BJ (cell line): ENCODE measurements at regions not wholly inside any gene's neighbourhood (a gene's known extent, or its start where the extent isn't known, plus 50 kb on each side); places are given as distances from the start of the nearest gene placed in this dataset.
"Not testable (repeated sequence)": the region's sequence is repeated elsewhere in the genome, so short reads cannot be mapped to it uniquely, and the experiment has no call there.

Experiments
- CTCF ChIA-PET: fragments of 350-600 bp; formaldehyde crosslinking; extraction: SDS; loops from one replicate; lab custom pipeline; 2021; ENCODE audit warnings: antibody characterized with exemption, inconsistent platforms; lab: Yijun Ruan, JAX
- POLR2A ChIA-PET: fragments of 300-600 bp; sonication (Branson Sonifier 250); formaldehyde crosslinking; extraction: SDS; loops from one replicate; lab custom pipeline; 2021; ENCODE audit warnings: antibody characterized with exemption; lab: Charles Lee
- DNase-seq: peaks from one replicate; pipeline ENCODE4 v3.0.0-alpha.2; 2011; ENCODE audit warnings: low read depth
- H3K27me3 ChIP-seq: 2 replicates; pipeline ENCODE4 v1.6.0; 2011; ENCODE audit warnings: low read length; ENCODE audit not compliant: control insufficient read depth, insufficient read depth
- H3K36me3 ChIP-seq: 2 replicates; pipeline ENCODE4 v1.5.1; 2011; ENCODE audit warnings: low read length; ENCODE audit not compliant: control insufficient read depth, insufficient read depth
- H3K4me3 ChIP-seq: 2 replicates; pipeline ENCODE4 v1.5.1; 2011; ENCODE audit warnings: low read depth, mild to moderate bottlenecking, control low read depth, low read length
- TF ChIP-seq, protein P1 (sequence below): IDR thresholded peaks from 2 replicates; pipeline ENCODE4 v1.5.1; 2011; ENCODE audit warnings: low read depth, mild to moderate bottlenecking, control low read depth, inconsistent platforms, low read length, moderate library complexity; ENCODE audit not compliant: insufficient read depth

DNA sequence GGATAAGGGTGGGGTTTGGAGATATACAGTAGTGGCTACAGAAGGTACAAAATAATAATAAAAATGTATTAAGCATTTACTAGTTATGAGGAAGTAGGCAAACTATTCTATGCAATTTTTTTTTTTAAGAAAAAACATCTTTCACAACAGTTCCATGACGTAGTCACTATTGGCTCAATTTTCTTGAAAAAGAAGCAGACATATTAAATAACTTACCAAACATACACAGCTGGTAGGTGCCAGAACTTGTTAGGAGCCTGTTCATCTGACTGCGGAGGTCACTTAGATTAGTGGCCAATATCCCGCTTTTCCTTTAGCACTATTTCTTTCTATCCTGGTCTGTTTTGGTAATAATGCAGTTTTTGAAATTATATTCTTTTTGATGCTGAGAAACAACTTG, 593.5 kb downstream of the KCTD12 start:
- Histone ChIP-seq H3K27me3 (no peaks in the 10 kb centered on the region), H3K4me3 (no peak overlapping the region), H3K36me3 (no peaks in the 10 kb centered on the region)
- no peak for DNase-seq
- TF ChIP-seq, protein P1, sequence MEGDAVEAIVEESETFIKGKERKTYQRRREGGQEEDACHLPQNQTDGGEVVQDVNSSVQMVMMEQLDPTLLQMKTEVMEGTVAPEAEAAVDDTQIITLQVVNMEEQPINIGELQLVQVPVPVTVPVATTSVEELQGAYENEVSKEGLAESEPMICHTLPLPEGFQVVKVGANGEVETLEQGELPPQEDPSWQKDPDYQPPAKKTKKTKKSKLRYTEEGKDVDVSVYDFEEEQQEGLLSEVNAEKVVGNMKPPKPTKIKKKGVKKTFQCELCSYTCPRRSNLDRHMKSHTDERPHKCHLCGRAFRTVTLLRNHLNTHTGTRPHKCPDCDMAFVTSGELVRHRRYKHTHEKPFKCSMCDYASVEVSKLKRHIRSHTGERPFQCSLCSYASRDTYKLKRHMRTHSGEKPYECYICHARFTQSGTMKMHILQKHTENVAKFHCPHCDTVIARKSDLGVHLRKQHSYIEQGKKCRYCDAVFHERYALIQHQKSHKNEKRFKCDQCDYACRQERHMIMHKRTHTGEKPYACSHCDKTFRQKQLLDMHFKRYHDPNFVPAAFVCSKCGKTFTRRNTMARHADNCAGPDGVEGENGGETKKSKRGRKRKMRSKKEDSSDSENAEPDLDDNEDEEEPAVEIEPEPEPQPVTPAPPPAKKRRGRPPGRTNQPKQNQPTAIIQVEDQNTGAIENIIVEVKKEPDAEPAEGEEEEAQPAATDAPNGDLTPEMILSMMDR: no peak
- CTCF ChIA-PET: no interaction called here
- POLR2A ChIA-PET: no interaction called here

DNA sequence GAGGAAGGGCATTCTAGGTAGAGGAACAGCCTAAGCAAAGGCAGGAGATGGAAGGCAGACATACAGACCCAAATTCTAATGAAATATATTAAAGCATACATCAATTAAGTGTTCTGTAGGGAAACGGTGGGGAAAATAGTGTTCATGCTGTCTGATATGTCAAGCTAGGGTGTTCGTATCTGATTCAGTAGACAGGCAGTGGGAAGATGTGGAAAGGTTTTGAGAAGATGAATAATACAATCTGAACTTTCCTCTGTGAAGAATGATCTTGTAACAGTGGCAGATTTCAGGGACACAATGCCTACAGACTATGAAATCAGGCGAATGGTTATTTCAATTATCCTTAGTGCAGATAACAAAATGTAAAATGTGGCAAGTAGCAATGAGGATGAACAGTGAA, 594.2 kb downstream of the KCTD12 start:
- Histone ChIP-seq H3K4me3 (no peak overlapping the region), H3K36me3 (no peaks in the 10 kb centered on the region), H3K27me3 (no peaks in the 10 kb centered on the region)
- POLR2A ChIA-PET: no interaction called here
- CTCF ChIA-PET: no interaction called here
- TF ChIP-seq, protein P1: no peak
- DNase-seq: no peak

DNA sequence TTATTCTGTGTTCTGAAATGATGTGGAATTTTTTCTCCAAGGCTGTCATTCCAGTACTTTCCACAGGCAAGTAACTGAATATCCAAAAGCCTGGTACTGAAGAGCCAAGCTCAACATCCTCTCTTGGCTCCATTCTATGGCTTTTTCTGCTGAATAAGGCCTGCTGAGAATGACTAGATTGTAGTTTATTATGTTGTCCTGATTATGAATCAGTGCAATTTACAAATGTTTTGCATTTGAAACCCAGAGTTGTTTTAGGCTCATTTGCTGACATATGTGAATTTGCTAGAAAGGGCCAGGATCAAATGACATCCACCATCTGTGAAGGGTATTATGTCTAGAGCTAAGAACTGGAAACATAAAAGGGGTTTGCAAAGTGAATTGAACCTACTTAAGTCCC, 596.6 kb downstream of the KCTD12 start:
- Histone ChIP-seq H3K36me3 (no peaks in the 10 kb centered on the region), H3K4me3 (no peak overlapping the region), H3K27me3 (no peaks in the 10 kb centered on the region)
- ChIA-PET POLR2A (no interaction called here), CTCF (no interaction called here)
- no peak for DNase-seq
- TF ChIP-seq, protein P1: no peak

DNA sequence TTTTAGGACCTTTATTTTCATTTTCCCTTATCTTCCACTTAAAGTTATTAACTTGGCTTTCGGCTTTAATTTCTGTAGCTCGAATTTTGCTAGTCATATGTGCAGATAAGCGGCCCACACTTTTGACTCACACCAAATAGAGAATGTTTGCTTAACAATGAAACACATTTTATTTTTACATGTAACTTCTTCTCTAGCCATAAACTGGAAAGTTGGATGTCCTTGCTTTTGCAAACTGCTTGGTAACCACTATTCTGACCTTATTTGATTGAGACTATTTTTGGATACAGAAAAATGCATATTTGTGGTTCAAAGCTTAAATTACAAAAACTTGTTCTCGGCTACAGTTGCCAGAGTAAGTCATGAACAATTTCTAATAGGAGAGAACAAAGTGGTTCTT, 600.0 kb downstream of the KCTD12 start:
- no peaks in the 10 kb centered on the region for H3K36me3 ChIP-seq
- no peak overlapping the region for H3K4me3 ChIP-seq
- DNase-seq: peak; percentile 55
- ChIA-PET POLR2A (no interaction called here), CTCF (no interaction called here)
- TF ChIP-seq, protein P1: no peak
- H3K27me3 ChIP-seq: no peaks in the 10 kb centered on the region

DNA sequence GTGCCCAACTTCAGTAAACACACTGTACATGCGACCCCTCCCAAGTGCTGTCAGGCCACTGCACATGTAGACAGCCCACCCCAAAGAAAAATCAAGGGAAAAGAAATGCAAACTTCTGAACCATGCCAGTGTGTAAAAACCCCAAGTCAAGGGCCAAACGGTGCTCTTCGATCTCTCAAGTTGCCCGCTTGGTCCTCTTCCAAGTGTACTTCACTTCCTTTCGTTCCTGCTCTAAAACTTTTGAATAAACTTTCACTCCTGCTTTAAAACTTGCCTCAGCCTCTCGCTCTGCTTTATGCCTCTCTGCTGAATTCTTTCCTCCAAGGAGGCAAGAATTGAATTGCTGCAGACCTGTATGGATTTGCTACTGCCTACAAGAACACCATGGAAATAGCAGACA, 600.7 kb downstream of the KCTD12 start:
- H3K36me3 ChIP-seq: no peaks in the 10 kb centered on the region
- no peak for DNase-seq
- POLR2A ChIA-PET: no interaction called here
- no peak overlapping the region for H3K4me3 ChIP-seq
- TF ChIP-seq, protein P1: no peak
- CTCF ChIA-PET: no interaction called here
- no peaks in the 10 kb centered on the region for H3K27me3 ChIP-seq

DNA sequence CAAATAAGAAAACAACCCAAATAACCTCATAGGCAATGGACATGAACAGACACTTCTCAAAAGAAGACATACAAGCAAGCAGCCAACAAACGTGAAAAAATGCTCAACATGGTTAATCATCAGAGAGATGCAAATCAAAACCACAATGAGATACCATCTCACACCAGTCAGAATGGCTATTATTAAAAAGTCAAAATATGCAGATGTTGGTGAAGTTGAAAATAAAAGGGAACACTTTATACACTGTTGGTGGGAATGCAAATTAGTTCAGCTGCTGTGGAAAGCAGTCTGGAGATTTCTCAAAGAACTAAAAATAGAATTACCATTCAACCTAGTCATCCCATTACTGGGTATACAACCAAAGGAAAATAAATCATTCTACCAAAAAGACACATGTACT, 606.4 kb downstream of the KCTD12 start:
- POLR2A ChIA-PET, DNase-seq, H3K36me3 ChIP-seq, CTCF ChIA-PET, H3K4me3 ChIP-seq, H3K27me3 ChIP-seq: not testable (repeated sequence)
